ENCODE measurements at regions not wholly inside any gene's neighbourhood (a gene's known extent, or its start where the extent isn't known, plus 50 kb on each side); places are given as distances from the start of the nearest gene placed in this dataset.

- TF ChIP-seq POLR2AphosphoS5 (IDR thresholded peaks at IDR 0.05; ENCODE audit: low read depth) (no peak), CTCF (IDR thresholded peaks at IDR 0.05; ENCODE audit: insufficient read depth, low read length) (no peak), GABPA (IDR thresholded peaks at IDR 0.05; ENCODE audit: low read depth) (no peak), REST (IDR thresholded peaks at IDR 0.05; ENCODE audit: insufficient replicate concordance, low read depth) (no peak)
These were observed 629.3 kb downstream of the NR2F1-AS1 start for GRCh38 chr5:92951746-92952145.

All from HL-60 (cell line).